ENCODE measurements at regions not wholly inside any gene's neighbourhood (a gene's known extent, or its start where the extent isn't known, plus 50 kb on each side); places are given as distances from the start of the nearest gene placed in this dataset.
"Not testable (repeated sequence)": the region's sequence is repeated elsewhere in the genome, so short reads cannot be mapped to it uniquely, and the experiment has no call there.

- DNase-seq (ENCODE audit: low spot score), result no peak
These were observed 156.2 kb downstream of the RHOU start for GRCh38 chr1:228891272-228892034.

- DNase-seq (ENCODE audit: low spot score), result not testable (repeated sequence)
These were observed 156.9 kb downstream of the RHOU start for GRCh38 chr1:228892200-228892599.

GRCh38 chr1:228894442-228894989, 159.2 kb downstream of the RHOU start:
- no peak for DNase-seq (ENCODE audit: low spot score)

- no peak for DNase-seq (ENCODE audit: low spot score)
These were observed 162.6 kb downstream of the RHOU start for GRCh38 chr1:228897901-228898300.

- no peak for DNase-seq (ENCODE audit: low spot score)
These were observed 163.3 kb downstream of the RHOU start for GRCh38 chr1:228898582-228898992.

GRCh38 chr1:228899421-228899956, 164.2 kb downstream of the RHOU start:
- no peak for DNase-seq (ENCODE audit: low spot score)

GRCh38 chr1:228900099-228900885, 165.0 kb downstream of the RHOU start:
- DNase-seq (ENCODE audit: low spot score), result no peak

GRCh38 chr1:228900886-228901392, 165.7 kb downstream of the RHOU start:
- no peak for DNase-seq (ENCODE audit: low spot score)

- DNase-seq (ENCODE audit: low spot score), result no peak
These were observed 166.8 kb downstream of the RHOU start for GRCh38 chr1:228901936-228902681.

GRCh38 chr1:228902781-228903433, 167.6 kb downstream of the RHOU start:
- peak; percentile 90 for DNase-seq (ENCODE audit: low spot score)

GRCh38 chr1:228903434-228904071, 168.3 kb downstream of the RHOU start:
- DNase-seq (ENCODE audit: low spot score), result no peak

- DNase-seq (ENCODE audit: low spot score), result no peak
These were observed 168.9 kb downstream of the RHOU start for GRCh38 chr1:228904222-228904621.

GRCh38 chr1:228905701-228906101, 170.4 kb downstream of the RHOU start:
- DNase-seq (ENCODE audit: low spot score), result no peak

- DNase-seq (ENCODE audit: low spot score), result no peak
These were observed 171.1 kb downstream of the RHOU start for GRCh38 chr1:228906223-228906860.

GRCh38 chr1:228911225-228912210, 176.2 kb downstream of the RHOU start:
- DNase-seq (ENCODE audit: low spot score), result no peak

GRCh38 chr1:228913626-228914414, 178.5 kb downstream of the RHOU start:
- DNase-seq (ENCODE audit: low spot score), result no peak

GRCh38 chr1:228914700-228915099, 179.4 kb downstream of the RHOU start:
- no peak for DNase-seq (ENCODE audit: low spot score)

All from mesenteric fat pad (tissue), 1 donor.